ENCODE measurements at regions not wholly inside any gene's neighbourhood (a gene's known extent, or its start where the extent isn't known, plus 50 kb on each side); places are given as distances from the start of the nearest gene placed in this dataset.
A peak's percentile ranks its signal among the peaks of the same experiment; 100 is the strongest.

- Mint-ChIP-seq H3K9me3 (no peaks in the 10 kb centered on the region), H3K36me3 (no peaks in the 10 kb centered on the region), H3K4me3 (no peak overlapping the region), H3K4me1 (peaks cover 11 to 12% of the 10 kb centered on the region in 2 donors), H3K27ac (peak overlapping the region in 1 of 2 donors; percentile 44), H3K27me3 (ENCODE audit: low read depth in 2 of 2) (peaks cover 2 to 23% of the 10 kb centered on the region in 2 donors)
- ATAC-seq: no peak
- H3K9me3 ChIP-seq (ENCODE audit: control insufficient read depth, insufficient read depth, low read length): no peaks in the 10 kb centered on the region
- intact Hi-C loops (cut with micrococcal nuclease): no loop called here
- H3K27me3 ChIP-seq (ENCODE audit: control insufficient read depth, insufficient read depth, low read length): no peaks in the 10 kb centered on the region
- H3K27ac ChIP-seq (ENCODE audit: low read length): no peak overlapping the region
- H3K4me3 ChIP-seq (ENCODE audit: low read length): no peak overlapping the region
- no peaks in the 10 kb centered on the region for H3K36me3 ChIP-seq (ENCODE audit: control insufficient read depth, insufficient read depth, low read length)
- peaks cover 4% of the 10 kb centered on the region for H3K4me1 ChIP-seq (ENCODE audit: control insufficient read depth, insufficient read depth, low read length)
- TF ChIP-seq CTCF (IDR thresholded peaks at IDR 0.05): no peak
- no peak for DNase-seq
Observed at GRCh38 chr7:55642266-55642665, 70.0 kb upstream of the VOPP1 start.

GRCh38 chr7:55641811-55642210 lies 69.5 kb upstream of the VOPP1 start:
- intact Hi-C loops (cut with micrococcal nuclease): loop anchor here (1.0 kb wide), 2 partner anchors 322 to 432 kb away; partner anchors contain the start of gene NIPSNAP2
- H3K27ac Mint-ChIP-seq: peak overlapping the region; percentile 44 to 83
- H3K4me1 Mint-ChIP-seq: peaks cover 11 to 12% of the 10 kb centered on the region in 2 donors
- peak overlapping the region; percentile 58 for H3K4me3 Mint-ChIP-seq
- Histone ChIP-seq H3K27me3 (ENCODE audit: control insufficient read depth, insufficient read depth, low read length) (peaks cover 2% of the 10 kb centered on the region), H3K27ac (ENCODE audit: low read length) (no peak overlapping the region), H3K4me3 (ENCODE audit: low read length) (no peak overlapping the region), H3K9me3 (ENCODE audit: control insufficient read depth, insufficient read depth, low read length) (no peaks in the 10 kb centered on the region), H3K4me1 (ENCODE audit: control insufficient read depth, insufficient read depth, low read length) (peaks cover 4% of the 10 kb centered on the region), H3K36me3 (ENCODE audit: control insufficient read depth, insufficient read depth, low read length) (no peaks in the 10 kb centered on the region)
- ATAC-seq (peak; percentile 58 to 66 (median 65)), DNase-seq (peak in 1 of 2 donors; percentile 38)
- H3K27me3 Mint-ChIP-seq (ENCODE audit: low read depth in 2 of 2): peaks cover 2 to 28% of the 10 kb centered on the region in 2 donors
- no peaks in the 10 kb centered on the region for H3K9me3 Mint-ChIP-seq
- TF ChIP-seq CTCF (IDR thresholded peaks at IDR 0.05): no peak
- H3K36me3 Mint-ChIP-seq: no peaks in the 10 kb centered on the region

- H3K27ac Mint-ChIP-seq: peak overlapping the region; percentile 44 to 83
- Histone ChIP-seq H3K9me3 (ENCODE audit: control insufficient read depth, insufficient read depth, low read length) (no peaks in the 10 kb centered on the region), H3K27me3 (ENCODE audit: control insufficient read depth, insufficient read depth, low read length) (peaks cover 2% of the 10 kb centered on the region), H3K4me1 (ENCODE audit: control insufficient read depth, insufficient read depth, low read length) (peaks cover 4% of the 10 kb centered on the region), H3K36me3 (ENCODE audit: control insufficient read depth, insufficient read depth, low read length) (no peaks in the 10 kb centered on the region), H3K4me3 (ENCODE audit: low read length) (no peak overlapping the region), H3K27ac (ENCODE audit: low read length) (no peak overlapping the region)
- peak in 1 of 2 donors; percentile 83 for DNase-seq
- intact Hi-C loops (cut with micrococcal nuclease): loop anchor here (1.0 kb wide), 2 partner anchors 323 to 433 kb away; partner anchors contain the start of gene NIPSNAP2
- peaks cover 11 to 12% of the 10 kb centered on the region in 2 donors for H3K4me1 Mint-ChIP-seq
- H3K4me3 Mint-ChIP-seq: peak overlapping the region; percentile 58
- H3K36me3 Mint-ChIP-seq: no peaks in the 10 kb centered on the region
- peak; percentile 79 to 94 (median 91) for ATAC-seq
- H3K9me3 Mint-ChIP-seq: no peaks in the 10 kb centered on the region
- 0% methylated on average over 1 of the region's 1 CpG for WGBS (ENCODE audit: insufficient coverage)
- peaks cover 6 to 33% of the 10 kb centered on the region in 2 donors for H3K27me3 Mint-ChIP-seq (ENCODE audit: low read depth in 2 of 2)
- TF ChIP-seq CTCF (IDR thresholded peaks at IDR 0.05): peak; percentile 79
Observed at GRCh38 chr7:55641273-55641691, 69.0 kb upstream of the VOPP1 start.

- Mint-ChIP-seq H3K36me3 (no peaks in the 10 kb centered on the region), H3K27ac (no peak overlapping the region), H3K9me3 (no peaks in the 10 kb centered on the region), H3K4me3 (no peak overlapping the region), H3K27me3 (ENCODE audit: low read depth in 2 of 2) (peaks cover 6 to 36% of the 10 kb centered on the region in 2 donors), H3K4me1 (peaks cover 11 to 12% of the 10 kb centered on the region in 2 donors)
- WGBS (ENCODE audit: insufficient coverage): no CpG with 5 or more reads among the region's 1 CpG
- Histone ChIP-seq H3K4me3 (ENCODE audit: low read length) (no peak overlapping the region), H3K27me3 (ENCODE audit: control insufficient read depth, insufficient read depth, low read length) (peaks cover 2% of the 10 kb centered on the region), H3K4me1 (ENCODE audit: control insufficient read depth, insufficient read depth, low read length) (peaks cover 4% of the 10 kb centered on the region), H3K9me3 (ENCODE audit: control insufficient read depth, insufficient read depth, low read length) (no peaks in the 10 kb centered on the region), H3K36me3 (ENCODE audit: control insufficient read depth, insufficient read depth, low read length) (no peaks in the 10 kb centered on the region), H3K27ac (ENCODE audit: low read length) (no peak overlapping the region)
- no peak for ATAC-seq
- TF ChIP-seq CTCF (IDR thresholded peaks at IDR 0.05): no peak
- DNase-seq: no peak
- intact Hi-C loops (cut with micrococcal nuclease): no loop called here
Observed at GRCh38 chr7:55639640-55640039, 67.3 kb upstream of the VOPP1 start.
